ENCODE measurements at regions not wholly inside any gene's neighbourhood (a gene's known extent, or its start where the extent isn't known, plus 50 kb on each side); places are given as distances from the start of the nearest gene placed in this dataset.

DNA sequence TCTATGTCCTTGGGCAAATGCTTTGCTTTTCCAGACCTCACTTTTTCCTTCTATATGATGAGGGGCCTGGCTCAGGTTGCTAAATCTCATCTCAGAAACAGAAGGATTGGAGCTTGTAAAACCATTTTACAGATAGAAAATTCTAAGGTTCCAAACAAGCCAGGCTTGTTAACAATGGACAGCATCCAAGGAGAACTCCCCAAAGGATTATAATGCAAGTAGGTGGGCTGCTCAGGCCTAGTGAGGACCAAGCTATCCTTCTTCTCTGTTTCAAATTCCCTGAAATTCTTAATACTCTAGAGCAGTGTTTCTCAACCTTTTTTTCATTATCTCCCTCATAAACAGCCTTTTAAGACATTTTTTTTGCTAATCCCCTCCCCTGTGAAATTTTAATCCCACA lies 269.8 kb downstream of the TMEM38B start:
- no peak for TF ChIP-seq POLR2A (IDR thresholded peaks at IDR 0.05)
- TF ChIP-seq POLR2AphosphoS5 (IDR thresholded peaks at IDR 0.05): no peak
- TF ChIP-seq, protein P1, sequence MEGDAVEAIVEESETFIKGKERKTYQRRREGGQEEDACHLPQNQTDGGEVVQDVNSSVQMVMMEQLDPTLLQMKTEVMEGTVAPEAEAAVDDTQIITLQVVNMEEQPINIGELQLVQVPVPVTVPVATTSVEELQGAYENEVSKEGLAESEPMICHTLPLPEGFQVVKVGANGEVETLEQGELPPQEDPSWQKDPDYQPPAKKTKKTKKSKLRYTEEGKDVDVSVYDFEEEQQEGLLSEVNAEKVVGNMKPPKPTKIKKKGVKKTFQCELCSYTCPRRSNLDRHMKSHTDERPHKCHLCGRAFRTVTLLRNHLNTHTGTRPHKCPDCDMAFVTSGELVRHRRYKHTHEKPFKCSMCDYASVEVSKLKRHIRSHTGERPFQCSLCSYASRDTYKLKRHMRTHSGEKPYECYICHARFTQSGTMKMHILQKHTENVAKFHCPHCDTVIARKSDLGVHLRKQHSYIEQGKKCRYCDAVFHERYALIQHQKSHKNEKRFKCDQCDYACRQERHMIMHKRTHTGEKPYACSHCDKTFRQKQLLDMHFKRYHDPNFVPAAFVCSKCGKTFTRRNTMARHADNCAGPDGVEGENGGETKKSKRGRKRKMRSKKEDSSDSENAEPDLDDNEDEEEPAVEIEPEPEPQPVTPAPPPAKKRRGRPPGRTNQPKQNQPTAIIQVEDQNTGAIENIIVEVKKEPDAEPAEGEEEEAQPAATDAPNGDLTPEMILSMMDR (IDR thresholded peaks at IDR 0.05): no peak
- no peak for TF ChIP-seq EP300 (IDR thresholded peaks at IDR 0.05; ENCODE audit: low read depth)
